PC-3 (cell line): ENCODE measurements at regions not wholly inside any gene's neighbourhood (a gene's known extent, or its start where the extent isn't known, plus 50 kb on each side); places are given as distances from the start of the nearest gene placed in this dataset.

Source experiments
- ATAC-seq: fragments of 200-7000 bp; cut with Tn5 transposase; 2 replicates; pipeline ENCODE4 v1.9.1; 2020; ENCODE audit warnings: mild to moderate bottlenecking, moderate library complexity
- BruUV-seq: library from RNA; stranded (reverse); fragments of 400-500 nt; replicated peaks from 2 replicates; lab custom pipeline; 2021; lab: Mats Ljungman, UMichigan
- CTCF ChIA-PET: fragments of 300-600 bp; sonication (Branson Sonifier 250); formaldehyde crosslinking; loops from one replicate; lab custom pipeline; 2022; ENCODE audit warnings: antibody characterized with exemption; lab: Charles Lee
- POLR2A ChIA-PET: fragments of 300-600 bp; sonication (Branson Sonifier 250); formaldehyde crosslinking; loops from one replicate; lab custom pipeline; 2022; ENCODE audit warnings: antibody characterized with exemption; ENCODE audit not compliant: unreplicated experiment; lab: Charles Lee
- DNase-seq: peaks from one replicate; pipeline ENCODE4 v3.0.0-alpha.2; 2015
- H2AFZ ChIP-seq: fragments of 300-600 bp; sonication (generic); 2 replicates; pipeline ENCODE4 v1.6.0; 2016; ENCODE audit warnings: antibody characterized with exemption, low read length
- H3F3A ChIP-seq: fragments of 300-600 bp; sonication (generic); one replicate; pipeline ENCODE4 v1.6.0; 2017; ENCODE audit warnings: antibody characterized with exemption, low read length, control low read depth, mild to moderate bottlenecking; ENCODE audit not compliant: unreplicated experiment
- H3K27ac ChIP-seq: fragments of 300-600 bp; sonication (generic); 2 replicates; pipeline ENCODE4 v1.5.1; 2016; ENCODE audit warnings: mild to moderate bottlenecking, low read length
- H3K27me3 ChIP-seq: fragments of 300-600 bp; sonication (generic); 2 replicates; pipeline ENCODE4 v1.6.1; 2016; ENCODE audit warnings: low read length, mixed read lengths
- H3K36me3 ChIP-seq: fragments of 300-600 bp; sonication (generic); 2 replicates; pipeline ENCODE4 v1.6.1; 2016; ENCODE audit warnings: low read depth, mixed run types, low read length, mixed read lengths
- H3K4me1 ChIP-seq: fragments of 300-600 bp; sonication (generic); 2 replicates; pipeline ENCODE4 v1.5.1; 2016; ENCODE audit warnings: low read length; ENCODE audit not compliant: insufficient read depth
- H3K4me2 ChIP-seq: fragments of 300-600 bp; sonication (generic); 2 replicates; pipeline ENCODE4 v1.6.0; 2016; ENCODE audit warnings: low read length
- H3K4me3 ChIP-seq: fragments of 300-600 bp; sonication (generic); 2 replicates; pipeline ENCODE4 v1.5.1; 2016; ENCODE audit warnings: mild to moderate bottlenecking, low read length, mixed read lengths
- H3K79me2 ChIP-seq: fragments of 300-600 bp; sonication (generic); 2 replicates; pipeline ENCODE4 v1.6.1; 2017; ENCODE audit warnings: low read length, mixed read lengths
- H3K9ac ChIP-seq: fragments of 300-600 bp; sonication (generic); 2 replicates; pipeline ENCODE4 v1.6.0; 2016; ENCODE audit warnings: mild to moderate bottlenecking, low read length
- H3K9me2 ChIP-seq: fragments of 300-600 bp; sonication (generic); replicated peaks from 2 replicates; pipeline ENCODE4 v1.6.1; 2016; ENCODE audit warnings: mixed run types, low read length, mixed read lengths
- H3K9me3 ChIP-seq: fragments of 300-600 bp; sonication (generic); 2 replicates; pipeline ENCODE4 v1.6.1; 2016; ENCODE audit warnings: low read length, mixed read lengths
- H4K20me1 ChIP-seq: fragments of 300-600 bp; sonication (generic); 2 replicates; pipeline ENCODE4 v1.6.1; 2016; ENCODE audit warnings: low read length, mixed read lengths
- CTCF ChIP-seq: fragments of 300-600 bp; sonication (generic); conservative IDR thresholded peaks from 2 replicates; pipeline ENCODE4 v1.5.1; 2017; ENCODE audit warnings: antibody characterized with exemption, low read depth, mild to moderate bottlenecking, low read length
- EZH2 ChIP-seq: fragments of 300-600 bp; sonication (generic); IDR thresholded peaks from one replicate; pipeline ENCODE4 v1.6.1; 2017; ENCODE audit warnings: antibody characterized with exemption, mild to moderate bottlenecking, low read length; ENCODE audit not compliant: unreplicated experiment
- EZH2phosphoT487 ChIP-seq: fragments of 300-600 bp; sonication (generic); IDR thresholded peaks from 2 replicates; pipeline ENCODE4 v1.6.1; 2018; ENCODE audit warnings: mild to moderate bottlenecking, antibody characterized with exemption, low read length, borderline replicate concordance
- intact Hi-C: fragments of 100-400 bp; cut with micrococcal nuclease; formaldehyde crosslinking; loops from 2 replicates; pipeline ENCODE4 v1.9.0; 2023

- DNase-seq: no peak
- no peaks in the 10 kb centered on the region for H3K79me2 ChIP-seq
- POLR2A ChIA-PET: no interaction called here
- no peaks in the 10 kb centered on the region for H3K4me1 ChIP-seq
- no peak overlapping the region for H3K4me3 ChIP-seq
- ATAC-seq: no peak
- H3F3A ChIP-seq: no peaks in the 10 kb centered on the region
- H3K36me3 ChIP-seq: no peaks in the 10 kb centered on the region
- no TSS peak for BruUV-seq
- no peak for TF ChIP-seq EZH2
- TF ChIP-seq CTCF: no peak
- no peak for TF ChIP-seq EZH2phosphoT487
- CTCF ChIA-PET: no interaction called here
- H4K20me1 ChIP-seq: no peaks in the 10 kb centered on the region
- H3K4me2 ChIP-seq: no peak overlapping the region
- no peak overlapping the region for H2AFZ ChIP-seq
- intact Hi-C loops: no loop called here
- no peaks in the 10 kb centered on the region for H3K27me3 ChIP-seq
- no peak overlapping the region for H3K9ac ChIP-seq
- no peak overlapping the region for H3K27ac ChIP-seq
- no peaks in the 10 kb centered on the region for H3K9me2 ChIP-seq
- no peaks in the 10 kb centered on the region for H3K9me3 ChIP-seq
These were observed 942.9 kb upstream of the EPHA7 start for GRCh38 chr6:94362061-94362864.

- Histone ChIP-seq H3K27ac (no peak overlapping the region), H3K4me3 (no peak overlapping the region), H3F3A (no peaks in the 10 kb centered on the region), H3K36me3 (no peaks in the 10 kb centered on the region), H3K4me2 (no peak overlapping the region), H3K9me3 (no peaks in the 10 kb centered on the region), H2AFZ (no peak overlapping the region), H3K9me2 (no peaks in the 10 kb centered on the region), H3K4me1 (no peaks in the 10 kb centered on the region), H3K9ac (no peak overlapping the region), H4K20me1 (no peaks in the 10 kb centered on the region), H3K27me3 (no peaks in the 10 kb centered on the region), H3K79me2 (no peaks in the 10 kb centered on the region)
- ChIA-PET POLR2A (no interaction called here), CTCF (no interaction called here)
- BruUV-seq: no TSS peak
- DNase-seq (no peak), ATAC-seq (no peak)
- TF ChIP-seq EZH2 (no peak), CTCF (no peak), EZH2phosphoT487 (no peak)
- intact Hi-C loops: no loop called here
These were observed 942.1 kb upstream of the EPHA7 start for GRCh38 chr6:94361304-94362060.
